GM12874 (cell line): ENCODE measurements at regions not wholly inside any gene's neighbourhood (a gene's known extent, or its start where the extent isn't known, plus 50 kb on each side); places are given as distances from the start of the nearest gene placed in this dataset.

Experiments
- TF ChIP-seq, protein P1 (sequence below): IDR thresholded peaks from 2 replicates; pipeline ENCODE4 v1.5.1; 2011; ENCODE audit warnings: low read depth, mild to moderate bottlenecking, control low read depth, low read length, moderate library complexity; ENCODE audit not compliant: insufficient read depth

DNA sequence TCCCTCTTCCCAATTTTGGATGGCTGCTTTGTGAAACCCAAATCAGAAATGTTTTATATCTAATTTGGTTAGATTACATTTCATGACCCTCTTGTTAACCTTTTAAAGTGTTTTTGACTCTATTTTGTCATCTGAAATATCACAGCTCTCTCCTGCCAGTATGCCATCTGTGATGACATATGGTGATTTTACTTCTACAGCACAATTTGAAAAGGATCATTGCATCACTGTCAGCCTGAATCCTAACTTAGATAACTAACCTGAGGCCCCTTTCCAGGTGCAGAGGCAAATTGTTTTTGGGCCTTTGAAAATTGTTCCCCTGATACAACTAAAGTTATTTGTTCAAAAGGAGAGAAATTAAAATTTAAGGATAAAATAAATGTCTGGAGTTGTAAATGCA is 1023.4 kb upstream of the LRRTM1 start:
- TF ChIP-seq, protein P1, sequence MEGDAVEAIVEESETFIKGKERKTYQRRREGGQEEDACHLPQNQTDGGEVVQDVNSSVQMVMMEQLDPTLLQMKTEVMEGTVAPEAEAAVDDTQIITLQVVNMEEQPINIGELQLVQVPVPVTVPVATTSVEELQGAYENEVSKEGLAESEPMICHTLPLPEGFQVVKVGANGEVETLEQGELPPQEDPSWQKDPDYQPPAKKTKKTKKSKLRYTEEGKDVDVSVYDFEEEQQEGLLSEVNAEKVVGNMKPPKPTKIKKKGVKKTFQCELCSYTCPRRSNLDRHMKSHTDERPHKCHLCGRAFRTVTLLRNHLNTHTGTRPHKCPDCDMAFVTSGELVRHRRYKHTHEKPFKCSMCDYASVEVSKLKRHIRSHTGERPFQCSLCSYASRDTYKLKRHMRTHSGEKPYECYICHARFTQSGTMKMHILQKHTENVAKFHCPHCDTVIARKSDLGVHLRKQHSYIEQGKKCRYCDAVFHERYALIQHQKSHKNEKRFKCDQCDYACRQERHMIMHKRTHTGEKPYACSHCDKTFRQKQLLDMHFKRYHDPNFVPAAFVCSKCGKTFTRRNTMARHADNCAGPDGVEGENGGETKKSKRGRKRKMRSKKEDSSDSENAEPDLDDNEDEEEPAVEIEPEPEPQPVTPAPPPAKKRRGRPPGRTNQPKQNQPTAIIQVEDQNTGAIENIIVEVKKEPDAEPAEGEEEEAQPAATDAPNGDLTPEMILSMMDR, result no peak

DNA sequence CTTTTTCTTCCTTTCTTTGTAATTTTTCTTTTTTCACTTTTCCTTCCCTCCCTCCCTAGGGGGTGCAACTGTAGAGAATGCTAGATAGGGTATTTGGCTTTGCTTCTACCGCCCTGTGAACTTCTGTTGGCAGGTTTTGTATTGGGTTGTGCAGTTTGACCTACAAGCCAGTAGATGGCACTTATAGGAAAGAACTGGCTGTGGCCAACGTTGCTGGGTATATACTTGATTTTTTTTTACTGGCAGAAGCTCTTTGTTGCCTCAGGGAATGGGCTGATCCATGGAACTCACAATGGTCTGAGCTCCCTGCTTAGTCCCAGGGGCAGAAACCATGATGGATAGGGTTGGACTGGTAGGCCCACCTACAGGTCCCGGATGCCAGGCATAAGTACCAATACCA is 1019.5 kb upstream of the LRRTM1 start:
- TF ChIP-seq, protein P1, result peak; percentile 55; the same call in 1 of the 2 replicates

DNA sequence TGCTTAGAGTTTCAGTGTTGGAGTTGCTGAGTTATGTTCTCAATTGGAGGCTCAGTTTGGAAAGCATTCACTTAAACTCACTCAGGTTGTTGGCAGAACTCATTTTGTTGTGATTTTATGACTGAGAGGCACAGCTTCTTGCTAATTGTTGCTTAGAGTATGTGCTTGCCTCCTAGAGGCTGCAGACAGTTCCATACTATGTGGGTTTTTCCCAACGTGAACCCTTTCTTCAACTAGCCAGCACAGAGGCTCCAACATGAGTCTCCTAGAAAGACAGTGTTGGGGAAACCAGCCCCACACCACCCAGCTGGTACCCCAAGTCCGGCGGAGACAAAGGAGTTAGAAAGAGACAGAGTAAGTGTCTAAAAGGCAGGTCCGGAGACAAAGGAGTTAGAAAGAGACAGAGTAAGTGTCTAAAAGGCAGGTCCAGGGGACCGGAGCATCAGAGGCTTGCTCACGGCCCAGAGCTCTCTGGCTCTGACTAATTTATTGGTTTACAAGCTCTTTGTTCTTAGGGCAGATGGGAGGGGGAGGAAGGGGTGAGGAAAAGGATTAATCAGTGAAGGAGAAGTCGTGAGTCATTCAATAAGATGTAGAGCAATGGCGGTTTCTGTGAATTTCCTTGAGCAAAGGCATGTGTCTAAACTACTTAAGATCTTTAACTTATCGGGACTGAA is 999.7 kb upstream of the LRRTM1 start:
- TF ChIP-seq, protein P1, result no peak

DNA sequence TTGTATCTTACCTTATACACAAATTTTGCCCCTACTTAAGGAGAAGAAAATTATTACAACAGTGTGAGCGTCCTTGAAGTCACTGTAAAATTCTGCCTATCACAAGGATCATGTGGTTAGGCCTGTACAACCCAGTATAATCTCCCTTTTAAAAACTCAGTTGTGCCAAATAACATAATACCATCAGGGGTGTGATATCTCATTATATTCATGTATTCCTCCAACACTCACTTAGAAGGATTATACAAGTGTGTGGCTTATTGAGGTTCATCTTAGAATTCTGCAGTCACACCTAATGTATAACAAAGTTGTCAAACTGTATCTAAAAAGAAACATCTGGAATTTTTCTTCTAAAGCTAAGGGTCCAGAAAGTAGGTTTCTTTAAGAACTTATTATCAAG is 998.8 kb upstream of the LRRTM1 start:
- TF ChIP-seq, protein P1, result no peak

DNA sequence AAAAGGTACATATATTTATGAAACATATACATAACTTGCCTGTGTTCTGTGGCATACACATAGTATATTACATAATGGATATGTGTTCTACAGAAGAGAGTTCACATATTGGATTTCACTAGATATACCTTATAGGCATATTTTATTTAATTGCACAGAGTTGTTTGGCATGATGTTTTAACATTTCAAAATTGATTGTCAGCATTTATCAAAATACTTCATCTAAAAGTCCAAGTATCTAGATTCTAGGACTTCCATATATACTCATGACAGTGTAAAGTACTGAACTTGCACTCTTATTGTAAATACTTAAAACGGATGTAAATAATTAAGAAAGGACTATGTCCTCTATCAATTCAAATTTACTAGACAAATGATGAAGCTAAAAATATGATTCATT is 995.3 kb upstream of the LRRTM1 start:
- TF ChIP-seq, protein P1, result no peak

DNA sequence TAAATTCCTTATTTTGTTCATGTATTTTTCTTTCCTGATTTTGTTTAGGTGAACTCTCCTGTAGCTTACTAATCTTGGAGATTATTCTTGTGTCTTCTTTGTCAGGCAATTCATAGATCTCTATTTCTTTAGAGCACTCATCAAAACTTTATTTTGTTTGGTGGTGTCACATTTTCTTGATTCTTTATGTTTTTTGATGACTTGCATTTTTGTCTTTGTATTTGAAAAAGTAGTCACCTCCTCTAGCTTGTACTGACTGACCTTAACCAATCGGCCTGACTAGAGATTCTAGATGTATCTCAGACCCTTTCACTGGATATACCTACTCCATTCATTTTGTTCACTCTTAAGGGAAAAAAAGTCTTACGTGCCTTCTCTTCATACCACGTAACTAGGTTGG is 986.3 kb upstream of the LRRTM1 start:
- TF ChIP-seq, protein P1, result no peak

DNA sequence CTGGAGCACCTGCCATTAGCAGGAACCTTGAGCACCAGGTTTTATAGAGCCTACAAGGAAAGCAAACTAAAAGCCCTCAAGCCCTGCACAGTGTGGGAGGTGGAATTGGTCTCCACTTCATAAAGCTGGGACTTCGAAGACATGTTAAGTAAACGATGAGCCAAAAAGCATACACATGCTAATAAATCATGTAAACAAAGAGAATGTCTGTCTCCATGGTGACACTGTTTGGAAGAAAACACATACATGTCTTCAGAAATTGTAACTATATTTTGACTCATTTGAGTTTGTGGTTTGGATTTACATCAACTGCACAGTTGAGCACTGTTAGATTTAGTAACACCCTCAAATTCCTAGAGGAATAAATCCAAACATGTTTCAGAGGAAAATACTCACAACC is 978.5 kb upstream of the LRRTM1 start:
- TF ChIP-seq, protein P1, result no peak
